Upper lobe of left lung (tissue), 6 donors: ENCODE measurements at regions not wholly inside any gene's neighbourhood (a gene's known extent, or its start where the extent isn't known, plus 50 kb on each side); places are given as distances from the start of the nearest gene placed in this dataset.

Experiments
- ATAC-seq, 2 donors: fragments of 200-7000 bp; cut with Tn5 transposase; one replicate each; pipeline ENCODE4 v1.9.1; 2022; ENCODE audit warnings: mild to moderate bottlenecking in 2 of 2, moderate library complexity in 2 of 2; ENCODE audit not compliant: low FRiP score in 2 of 2
- DNase-seq, 2 donors: peaks; one replicate each; pipeline ENCODE4 v3.0.0-alpha.2; 2019 to 2020
- H3K27ac ChIP-seq, 4 donors: fragments of 200-600 bp; sonication (generic); one replicate each; pipeline ENCODE4 v1.5.1; 2016 to 2019
- H3K27me3 ChIP-seq, 4 donors: fragments of 200-600 bp; sonication (generic); one replicate each; pipeline ENCODE4 v1.5.1; 2017 to 2019
- H3K36me3 ChIP-seq, 4 donors: fragments of 200-600 bp; sonication (generic); one replicate each; pipeline ENCODE4 v1.5.1; 2016 to 2019
- H3K4me1 ChIP-seq, 4 donors: fragments of 200-600 bp; sonication (generic); one replicate each; pipeline ENCODE4 v1.5.1; 2018 to 2019
- H3K4me3 ChIP-seq, 4 donors: fragments of 200-600 bp; sonication (generic); one replicate each; pipeline ENCODE4 v1.5.1; 2017 to 2019; ENCODE audit warnings: mild to moderate bottlenecking in 2 of 4, moderate library complexity in 1 of 4
- H3K9me3 ChIP-seq, 4 donors: fragments of 200-600 bp; sonication (generic); one replicate each; pipeline ENCODE4 v1.5.1; 2018 to 2019
- CTCF ChIP-seq, 6 experiments: fragments of 450-650 bp in 4 of 6; fragments of 200-600 bp in 2 of 6; sonication (generic) in 2 of 6; IDR thresholded peaks; one replicate each; pipeline ENCODE4 v1.5.1; 2016 to 2019; ENCODE audit warnings: antibody characterized with exemption in 6 of 6
- EP300 ChIP-seq, 4 donors: sonication (generic); formaldehyde crosslinking; IDR thresholded peaks; one replicate each; pipeline ENCODE4 v1.5.1; 2017; ENCODE audit warnings: antibody characterized with exemption in 4 of 4, control low read depth in 2 of 4
- POLR2A ChIP-seq, 4 donors: fragments of 450-650 bp; IDR thresholded peaks; one replicate each; pipeline ENCODE4 v1.5.1; 2016 to 2017; ENCODE audit warnings: antibody characterized with exemption in 4 of 4, mild to moderate bottlenecking in 2 of 4
- POLR2AphosphoS5 ChIP-seq, 2 donors: sonication (generic); formaldehyde crosslinking; IDR thresholded peaks; one replicate each; pipeline ENCODE4 v1.5.1; 2017; ENCODE audit warnings: antibody characterized with exemption in 2 of 2
- WGBS, 2 donors: methylation state at CpG; one replicate each; pipeline ENCODE4 v1.1.5; 2017 to 2018; 5-methylcytosine and 5-hydroxymethylcytosine counted together
- donor health status: DM: no; HTN: no; CAD: no; lungs with moderate emphysema.
- donor health status: DM: no; HTN: yes; CAD: no; lungs with severe emphysema.

- H3K36me3 ChIP-seq: no peaks in the 10 kb centered on the region
- H3K27ac ChIP-seq: no peak overlapping the region
- no peak for ATAC-seq
- no peak for DNase-seq
- TF ChIP-seq EP300 (IDR thresholded peaks at IDR 0.05): no peak
- no peaks in the 10 kb centered on the region for H3K4me1 ChIP-seq
- no peaks in the 10 kb centered on the region for H3K27me3 ChIP-seq
- H3K4me3 ChIP-seq: no peak overlapping the region
- no peaks in the 10 kb centered on the region for H3K9me3 ChIP-seq
Measured at GRCh38 chr9:82153032-82153431, 164.5 kb downstream of the SPATA31D1 start.

GRCh38 chr9:82154573-82154972, 166.0 kb downstream of the SPATA31D1 start:
- Histone ChIP-seq H3K9me3 (no peaks in the 10 kb centered on the region), H3K4me1 (no peaks in the 10 kb centered on the region), H3K27me3 (no peaks in the 10 kb centered on the region), H3K36me3 (no peaks in the 10 kb centered on the region), H3K27ac (no peak overlapping the region), H3K4me3 (no peak overlapping the region)
- TF ChIP-seq POLR2AphosphoS5 (IDR thresholded peaks at IDR 0.05) (no peak), CTCF (IDR thresholded peaks at IDR 0.05) (no peak), EP300 (IDR thresholded peaks at IDR 0.05) (no peak), POLR2A (IDR thresholded peaks at IDR 0.05) (no peak)
- DNase-seq: no peak
- WGBS, 2 donors: 77 to 83% methylated on average over 2 of the region's 2 CpGs
- no peak for ATAC-seq

GRCh38 chr9:82161876-82162275, 173.3 kb downstream of the SPATA31D1 start:
- WGBS, 2 donors: 81 to 93% methylated on average over 3 of the region's 3 CpGs
- DNase-seq: no peak

GRCh38 chr9:82164159-82164558, 175.6 kb downstream of the SPATA31D1 start:
- 82 to 91% methylated on average over 2 of the region's 2 CpGs for WGBS, 2 donors
- Histone ChIP-seq H3K9me3 (no peaks in the 10 kb centered on the region), H3K4me1 (no peaks in the 10 kb centered on the region), H3K36me3 (no peaks in the 10 kb centered on the region), H3K27me3 (no peaks in the 10 kb centered on the region), H3K27ac (no peak overlapping the region), H3K4me3 (no peak overlapping the region)
- TF ChIP-seq POLR2A (IDR thresholded peaks at IDR 0.05): no peak
- no peak for TF ChIP-seq POLR2AphosphoS5 (IDR thresholded peaks at IDR 0.05)
- no peak for TF ChIP-seq CTCF (IDR thresholded peaks at IDR 0.05)
- TF ChIP-seq EP300 (IDR thresholded peaks at IDR 0.05): no peak
- DNase-seq (no peak), ATAC-seq (no peak)

More at GRCh38 chr9:82161876-82162275, 173.3 kb downstream of the SPATA31D1 start:
- H3K36me3 ChIP-seq: no peaks in the 10 kb centered on the region
- no peaks in the 10 kb centered on the region for H3K4me1 ChIP-seq
- H3K4me3 ChIP-seq: no peak overlapping the region
- ATAC-seq: no peak
- H3K27me3 ChIP-seq: no peaks in the 10 kb centered on the region
- no peaks in the 10 kb centered on the region for H3K9me3 ChIP-seq
- no peak for TF ChIP-seq POLR2A (IDR thresholded peaks at IDR 0.05)
- no peak for TF ChIP-seq POLR2AphosphoS5 (IDR thresholded peaks at IDR 0.05)
- TF ChIP-seq EP300 (IDR thresholded peaks at IDR 0.05): no peak
- TF ChIP-seq CTCF (IDR thresholded peaks at IDR 0.05): no peak
- no peak overlapping the region for H3K27ac ChIP-seq

- Histone ChIP-seq H3K4me1 (peaks cover 0 to 7% (median 0%) of the 10 kb centered on the region in 4 donors), H3K27me3 (no peaks in the 10 kb centered on the region), H3K36me3 (no peaks in the 10 kb centered on the region), H3K4me3 (no peak overlapping the region), H3K9me3 (no peaks in the 10 kb centered on the region), H3K27ac (no peak overlapping the region)
- ATAC-seq: no peak
- no peak for DNase-seq
- WGBS, 2 donors: 72 to 75% methylated on average over 4 of the region's 4 CpGs
- TF ChIP-seq CTCF (IDR thresholded peaks at IDR 0.05) (no peak), POLR2A (IDR thresholded peaks at IDR 0.05) (no peak), POLR2AphosphoS5 (IDR thresholded peaks at IDR 0.05) (no peak), EP300 (IDR thresholded peaks at IDR 0.05) (no peak)
Measured at GRCh38 chr9:82167296-82167695, 178.7 kb downstream of the SPATA31D1 start.
